Thoracic aorta (tissue), 2 donors: ENCODE measurements at regions not wholly inside any gene's neighbourhood (a gene's known extent, or its start where the extent isn't known, plus 50 kb on each side); places are given as distances from the start of the nearest gene placed in this dataset.

ENCODE experiments used
- ATAC-seq: fragments of 150-250 bp; one replicate; pipeline ENCODE4 v1.8.0; 2017; ENCODE audit warnings: low read depth; ENCODE audit not compliant: insufficient number of reproducible peaks, low FRiP score
- DNase-seq: peaks from one replicate; pipeline ENCODE4 v3.0.0-alpha.2; 2020; ENCODE audit warnings: low spot score
- H3K27ac ChIP-seq, 2 donors: fragments of 200-600 bp; sonication (generic); 1 replicate in 1 of 2; 2 replicates in 1 of 2; pipeline ENCODE4 v1.5.1; 2016; ENCODE audit warnings: mild to moderate bottlenecking in 2 of 2, moderate library complexity in 2 of 2
- H3K27me3 ChIP-seq: fragments of 200-600 bp; sonication (generic); replicated peaks from 2 replicates; pipeline ENCODE4 v1.6.0; 2016; ENCODE audit warnings: mild to moderate bottlenecking; ENCODE audit not compliant: insufficient read depth
- H3K36me3 ChIP-seq: fragments of 200-600 bp; sonication (generic); one replicate; pipeline ENCODE4 v1.5.1; 2016
- H3K4me1 ChIP-seq, 2 donors: fragments of 200-600 bp; sonication (generic); 1 replicate in 1 of 2; 2 replicates in 1 of 2; pipeline versions ENCODE4 v1.5.1 to v1.6.0; 2016; ENCODE audit warnings: low read depth in 2 of 2, mild to moderate bottlenecking in 1 of 2; ENCODE audit not compliant: control insufficient read depth in 1 of 2
- H3K4me3 ChIP-seq: fragments of 200-600 bp; sonication (generic); 2 replicates; pipeline ENCODE4 v1.5.1; 2016; ENCODE audit warnings: mild to moderate bottlenecking
- H3K9me3 ChIP-seq: fragments of 200-600 bp; sonication (generic); 2 replicates; pipeline ENCODE4 v1.5.1; 2016
- TF ChIP-seq, protein P1 (sequence below): fragments of 200-600 bp; sonication (generic); IDR thresholded peaks from one replicate; pipeline ENCODE4 v1.5.1; 2019; ENCODE audit warnings: antibody characterized with exemption

GRCh38 chr2:48109491-48110204 is 203.3 kb upstream of the FBXO11 start:
- ATAC-seq = no peak
- DNase-seq = no peak
- H3K27ac ChIP-seq = no peak overlapping the region
- TF ChIP-seq, protein P1, sequence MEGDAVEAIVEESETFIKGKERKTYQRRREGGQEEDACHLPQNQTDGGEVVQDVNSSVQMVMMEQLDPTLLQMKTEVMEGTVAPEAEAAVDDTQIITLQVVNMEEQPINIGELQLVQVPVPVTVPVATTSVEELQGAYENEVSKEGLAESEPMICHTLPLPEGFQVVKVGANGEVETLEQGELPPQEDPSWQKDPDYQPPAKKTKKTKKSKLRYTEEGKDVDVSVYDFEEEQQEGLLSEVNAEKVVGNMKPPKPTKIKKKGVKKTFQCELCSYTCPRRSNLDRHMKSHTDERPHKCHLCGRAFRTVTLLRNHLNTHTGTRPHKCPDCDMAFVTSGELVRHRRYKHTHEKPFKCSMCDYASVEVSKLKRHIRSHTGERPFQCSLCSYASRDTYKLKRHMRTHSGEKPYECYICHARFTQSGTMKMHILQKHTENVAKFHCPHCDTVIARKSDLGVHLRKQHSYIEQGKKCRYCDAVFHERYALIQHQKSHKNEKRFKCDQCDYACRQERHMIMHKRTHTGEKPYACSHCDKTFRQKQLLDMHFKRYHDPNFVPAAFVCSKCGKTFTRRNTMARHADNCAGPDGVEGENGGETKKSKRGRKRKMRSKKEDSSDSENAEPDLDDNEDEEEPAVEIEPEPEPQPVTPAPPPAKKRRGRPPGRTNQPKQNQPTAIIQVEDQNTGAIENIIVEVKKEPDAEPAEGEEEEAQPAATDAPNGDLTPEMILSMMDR = no peak
- no peaks in the 10 kb centered on the region for H3K36me3 ChIP-seq
- H3K9me3 ChIP-seq = no peaks in the 10 kb centered on the region
- no peaks in the 10 kb centered on the region for H3K27me3 ChIP-seq
- peaks cover 7 to 17% of the 10 kb centered on the region in 2 donors for H3K4me1 ChIP-seq
- H3K4me3 ChIP-seq = no peak overlapping the region

GRCh38 chr2:48110492-48110891 is 204.0 kb upstream of the FOXN2 start:
- H3K27me3 ChIP-seq = no peaks in the 10 kb centered on the region
- TF ChIP-seq, protein P1 = no peak
- H3K4me3 ChIP-seq = no peak overlapping the region
- DNase-seq = no peak
- H3K4me1 ChIP-seq = peaks cover 7 to 17% of the 10 kb centered on the region in 2 donors
- no peaks in the 10 kb centered on the region for H3K36me3 ChIP-seq
- peak overlapping the region in 1 of 2 donors; percentile 86 for H3K27ac ChIP-seq
- H3K9me3 ChIP-seq = no peaks in the 10 kb centered on the region
- ATAC-seq = no peak

DNA sequence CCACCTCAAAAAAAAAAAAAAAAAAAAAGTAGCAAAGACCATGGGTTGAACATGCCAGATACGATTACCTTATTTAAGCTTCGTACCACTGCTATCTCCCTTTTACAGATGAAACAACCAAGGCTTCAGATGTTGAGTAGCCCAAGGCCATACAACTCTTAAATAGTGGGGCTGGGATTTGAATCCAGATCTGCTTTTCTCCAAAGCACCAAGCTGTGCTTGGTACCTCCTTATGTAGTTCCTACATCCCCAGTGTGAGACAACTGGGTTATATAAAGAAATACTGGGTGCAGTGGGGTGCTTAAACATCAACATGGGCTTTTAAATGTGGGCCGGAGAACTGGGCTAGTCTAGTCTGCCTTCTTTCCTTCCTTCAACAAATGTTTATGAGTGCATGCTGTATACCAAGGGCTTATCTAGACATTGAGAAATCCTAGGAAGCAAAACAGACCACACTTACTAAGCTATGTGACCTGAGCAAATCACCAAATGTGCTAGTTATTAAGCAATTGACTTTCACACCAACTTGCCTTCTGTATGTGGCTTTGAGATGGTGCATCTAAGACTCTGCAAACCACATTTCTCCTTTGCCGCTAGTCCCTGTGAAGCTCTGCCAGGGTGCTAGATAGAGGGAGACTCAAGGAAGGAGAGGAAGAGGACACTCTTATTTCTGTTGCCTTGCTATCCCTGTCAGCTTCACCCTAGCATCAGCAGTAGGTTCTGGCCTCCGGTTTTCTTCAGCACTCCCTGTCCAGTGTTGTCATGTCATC is 201.4 kb upstream of the FOXN2 start:
- no peak for ATAC-seq
- DNase-seq = no peak
- Histone ChIP-seq H3K9me3 (no peaks in the 10 kb centered on the region), H3K27me3 (no peaks in the 10 kb centered on the region), H3K27ac (no peak overlapping the region), H3K4me3 (no peak overlapping the region), H3K4me1 (peaks cover 0 to 3% of the 10 kb centered on the region in 2 donors), H3K36me3 (no peaks in the 10 kb centered on the region)
- TF ChIP-seq, protein P1 = no peak

DNA sequence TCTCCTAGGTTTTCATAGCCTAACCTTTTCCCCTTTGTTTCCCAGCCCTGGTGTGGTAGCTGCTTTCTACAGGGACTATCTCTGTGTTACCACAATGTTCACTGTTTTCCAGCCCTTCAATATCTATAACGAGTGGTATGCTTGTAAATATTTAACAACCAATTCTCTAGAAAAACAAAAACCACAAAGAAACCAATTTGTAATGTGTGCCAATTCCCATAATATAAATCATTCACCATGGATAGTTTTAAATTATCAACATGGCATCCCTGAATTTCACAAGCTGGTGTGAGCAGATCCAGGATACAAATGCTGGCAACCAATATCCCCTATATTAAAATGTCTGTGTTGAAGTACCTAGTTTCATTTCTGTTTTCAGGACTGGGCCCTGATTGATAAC is 200.7 kb upstream of the FOXN2 start:
- Histone ChIP-seq H3K9me3 (no peaks in the 10 kb centered on the region), H3K36me3 (no peaks in the 10 kb centered on the region), H3K27me3 (no peaks in the 10 kb centered on the region), H3K4me1 (peaks cover 0 to 3% of the 10 kb centered on the region in 2 donors), H3K27ac (no peak overlapping the region), H3K4me3 (no peak overlapping the region)
- DNase-seq = no peak
- TF ChIP-seq, protein P1 = no peak
- ATAC-seq = no peak

GRCh38 chr2:48114256-48114655 is 200.2 kb upstream of the FOXN2 start:
- Histone ChIP-seq H3K4me3 (no peak overlapping the region), H3K36me3 (no peaks in the 10 kb centered on the region), H3K4me1 (peaks cover 0 to 3% of the 10 kb centered on the region in 2 donors), H3K27me3 (no peaks in the 10 kb centered on the region), H3K9me3 (no peaks in the 10 kb centered on the region), H3K27ac (no peak overlapping the region)
- TF ChIP-seq, protein P1 = no peak
- no peak for ATAC-seq
- DNase-seq = no peak
